Stomach (tissue), 4 donors: ENCODE measurements at regions not wholly inside any gene's neighbourhood (a gene's known extent, or its start where the extent isn't known, plus 50 kb on each side); places are given as distances from the start of the nearest gene placed in this dataset.

Experiments used
- CTCF ChIP-seq, 7 experiments: fragments of 450-650 bp in 4 of 7; fragments of 200-600 bp in 3 of 7; sonication (generic) in 3 of 7; IDR thresholded peaks; one replicate each; pipeline ENCODE4 v1.5.1; 2016 to 2019; ENCODE audit warnings: antibody characterized with exemption in 7 of 7, control low read depth in 2 of 7, mild to moderate bottlenecking in 1 of 7
- EP300 ChIP-seq: sonication (generic); formaldehyde crosslinking; IDR thresholded peaks from one replicate; pipeline ENCODE4 v1.6.1; 2017; ENCODE audit warnings: antibody characterized with exemption
- POLR2A ChIP-seq, 4 donors: fragments of 450-650 bp; IDR thresholded peaks; one replicate each; pipeline ENCODE4 v1.6.1; 2016; ENCODE audit warnings: antibody characterized with exemption in 4 of 4, control low read depth in 2 of 4, mild to moderate bottlenecking in 1 of 4, moderate library complexity in 1 of 4
- POLR2AphosphoS5 ChIP-seq, 3 donors: sonication (generic); formaldehyde crosslinking; IDR thresholded peaks; one replicate each; pipeline ENCODE4 v1.6.1; 2016; ENCODE audit warnings: antibody characterized with exemption in 3 of 3

GRCh38 chr9:102360846-102361245 is 622.4 kb upstream of the GRIN3A start:
- TF ChIP-seq CTCF (IDR thresholded peaks at IDR 0.05): no peak
- no peak for TF ChIP-seq POLR2A (IDR thresholded peaks at IDR 0.05)
- no peak for TF ChIP-seq POLR2AphosphoS5 (IDR thresholded peaks at IDR 0.05)
- TF ChIP-seq EP300: no peak
